HG03354 (cell line): ENCODE measurements at regions not wholly inside any gene's neighbourhood (a gene's known extent, or its start where the extent isn't known, plus 50 kb on each side); places are given as distances from the start of the nearest gene placed in this dataset.

ENCODE experiments used
- ATAC-seq: cut with Tn5 transposase; IDR thresholded peaks from one replicate; pipeline ENCODE4 v1.9.1; 2021; ENCODE audit warnings: mild to moderate bottlenecking; ENCODE audit not compliant: unreplicated experiment, poor library complexity, severe bottlenecking

DNA sequence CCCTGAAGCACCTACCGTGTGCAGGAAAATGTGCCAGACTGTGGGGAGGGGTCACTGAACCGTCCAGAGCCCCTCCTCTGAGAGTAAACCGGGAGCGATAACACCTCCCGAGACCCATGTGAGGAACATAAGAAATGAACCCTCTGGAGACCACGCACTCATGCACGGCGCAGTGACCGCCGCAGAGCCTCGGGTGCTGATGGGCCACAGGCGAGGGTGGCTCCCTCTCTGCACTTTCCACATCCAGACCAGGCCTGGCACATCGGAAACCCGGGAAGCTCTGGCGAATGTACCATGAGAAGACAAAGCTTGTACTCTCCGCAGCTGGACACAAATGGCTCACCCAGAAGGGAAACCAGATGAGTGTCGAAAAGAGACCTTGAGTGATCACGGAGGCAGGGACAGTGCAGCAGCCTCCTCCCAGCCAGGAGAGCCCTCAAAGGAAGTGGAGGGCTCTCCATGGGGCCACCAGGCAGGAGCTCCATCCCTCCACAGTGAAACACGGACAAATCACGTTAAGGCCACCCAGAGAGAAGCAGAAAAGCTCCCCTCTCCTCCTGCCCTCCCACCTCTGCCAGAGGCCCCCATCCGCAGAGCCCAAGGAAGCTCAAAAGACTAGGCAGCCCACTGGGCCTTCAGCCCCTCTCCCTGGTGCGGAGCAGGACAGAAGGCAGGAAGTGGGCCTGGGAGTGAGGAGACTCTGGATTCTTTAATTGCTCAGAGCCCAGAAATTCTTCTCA lies 178.1 kb upstream of the PPP2R2D start:
- no peak for ATAC-seq

DNA sequence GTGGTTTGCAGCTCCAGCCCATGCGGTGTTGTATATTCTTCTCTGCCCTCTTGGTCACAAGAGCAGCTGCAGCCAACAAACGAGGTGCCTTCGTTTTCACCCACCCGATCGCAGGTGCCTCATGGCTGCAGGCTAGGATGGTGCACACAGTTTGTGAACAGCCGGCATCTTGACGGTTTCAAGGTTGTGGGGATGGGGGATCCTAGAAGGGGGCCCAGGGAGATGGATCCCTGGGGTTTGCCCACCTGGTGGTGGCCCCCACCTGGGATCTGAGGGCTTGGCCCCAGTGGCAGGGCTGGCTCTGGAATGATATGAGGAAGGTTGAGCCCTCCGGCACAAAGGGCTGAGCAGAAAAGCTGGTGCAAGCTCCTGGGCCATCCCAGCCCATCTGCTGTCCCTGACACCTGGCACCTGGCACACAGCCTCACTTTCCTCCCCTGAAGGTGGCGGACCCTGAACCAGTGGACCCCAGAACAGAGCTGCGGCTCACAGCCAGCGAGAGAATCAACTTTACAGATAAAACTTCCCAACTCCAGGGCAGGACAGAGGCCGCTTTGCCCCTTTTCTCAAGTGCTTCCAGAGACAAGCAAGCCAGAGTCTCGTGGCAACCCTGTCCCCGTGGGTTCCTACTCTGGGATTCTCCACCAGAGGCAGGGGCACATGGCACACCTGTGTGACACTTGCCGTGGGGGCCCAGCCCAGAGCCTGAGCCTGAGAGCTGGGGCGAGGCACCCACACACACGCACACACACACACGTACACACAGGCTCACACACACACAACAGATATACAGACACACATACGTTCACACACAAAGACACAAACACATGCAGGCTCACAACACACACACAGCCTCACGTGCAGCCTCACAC lies 177.3 kb upstream of the PPP2R2D start:
- no peak for ATAC-seq

DNA sequence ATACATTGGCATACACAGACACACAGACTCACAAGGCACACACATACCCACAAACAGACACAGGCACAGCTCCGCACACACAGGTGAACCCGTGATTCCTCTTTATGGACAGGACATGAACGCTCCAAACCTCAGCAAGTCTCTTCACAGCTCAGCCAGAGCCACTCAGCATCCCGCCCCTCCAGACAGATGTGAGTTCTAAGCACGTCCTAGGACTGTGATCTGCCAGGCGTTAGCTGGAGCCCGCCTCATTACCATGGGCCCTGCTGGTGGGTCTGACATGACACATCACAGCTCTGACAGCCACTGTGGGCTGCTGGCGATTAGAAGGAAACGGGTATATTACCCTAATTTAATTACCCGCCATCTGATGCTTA lies 176.7 kb upstream of the PPP2R2D start:
- no peak for ATAC-seq

DNA sequence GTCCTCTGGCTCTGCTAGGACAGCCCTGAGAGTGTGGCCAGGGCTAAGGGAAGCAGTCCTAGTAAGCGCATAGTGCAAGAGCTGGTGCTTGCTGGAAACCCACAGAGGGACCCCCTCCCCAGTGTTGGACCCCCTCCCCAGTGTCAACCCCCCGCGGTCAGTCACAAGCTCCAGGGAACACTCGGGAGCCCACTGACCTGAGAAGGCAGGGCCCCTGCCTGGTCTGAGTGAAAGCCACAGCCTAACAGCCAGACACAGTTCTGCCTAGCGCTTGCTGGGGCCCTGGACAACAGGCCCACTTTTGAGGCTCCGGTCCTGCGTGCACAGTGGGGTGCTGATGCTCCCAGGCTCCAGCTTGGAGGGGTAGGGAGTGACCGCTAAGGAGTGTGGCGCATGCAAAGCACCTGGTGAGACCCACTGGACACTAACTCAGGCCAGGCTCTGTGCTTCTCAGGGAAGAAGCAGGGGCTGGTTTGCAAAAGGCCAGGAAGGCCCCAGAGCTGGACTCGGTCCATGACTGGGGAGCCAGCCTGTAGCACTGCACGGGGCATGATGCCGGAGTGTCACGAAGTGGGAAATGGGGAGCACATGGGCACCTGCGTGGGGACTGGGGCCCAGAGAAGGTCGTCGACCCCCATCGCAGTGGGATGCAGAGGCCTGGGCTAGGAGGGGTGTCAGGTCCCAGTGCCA lies 175.8 kb upstream of the PPP2R2D start:
- ATAC-seq, result no peak

DNA sequence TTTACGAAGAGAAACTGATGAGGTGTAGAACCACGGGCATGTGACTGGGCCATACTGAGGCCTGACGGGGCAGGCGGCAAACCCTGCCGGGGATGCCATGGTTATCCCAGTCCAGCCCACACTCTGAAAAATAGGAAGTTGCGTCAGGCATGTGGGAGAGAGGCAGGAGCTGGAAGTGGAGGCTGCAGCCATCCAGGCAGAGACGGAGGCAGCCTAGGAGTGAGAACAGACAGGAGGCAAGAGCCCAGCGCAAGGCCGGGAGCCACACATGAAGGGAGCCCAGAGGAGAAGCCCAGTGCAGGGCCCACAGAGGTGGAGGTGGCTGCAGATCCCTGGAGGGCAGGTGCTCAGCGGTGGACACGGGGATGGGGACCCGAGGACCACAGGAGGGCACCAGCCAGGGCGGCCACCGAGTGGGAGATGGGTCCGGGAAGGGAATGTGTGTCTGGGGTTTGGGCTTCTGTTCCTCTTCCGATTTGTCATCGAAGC lies 175.2 kb upstream of the PPP2R2D start:
- ATAC-seq, result no peak

DNA sequence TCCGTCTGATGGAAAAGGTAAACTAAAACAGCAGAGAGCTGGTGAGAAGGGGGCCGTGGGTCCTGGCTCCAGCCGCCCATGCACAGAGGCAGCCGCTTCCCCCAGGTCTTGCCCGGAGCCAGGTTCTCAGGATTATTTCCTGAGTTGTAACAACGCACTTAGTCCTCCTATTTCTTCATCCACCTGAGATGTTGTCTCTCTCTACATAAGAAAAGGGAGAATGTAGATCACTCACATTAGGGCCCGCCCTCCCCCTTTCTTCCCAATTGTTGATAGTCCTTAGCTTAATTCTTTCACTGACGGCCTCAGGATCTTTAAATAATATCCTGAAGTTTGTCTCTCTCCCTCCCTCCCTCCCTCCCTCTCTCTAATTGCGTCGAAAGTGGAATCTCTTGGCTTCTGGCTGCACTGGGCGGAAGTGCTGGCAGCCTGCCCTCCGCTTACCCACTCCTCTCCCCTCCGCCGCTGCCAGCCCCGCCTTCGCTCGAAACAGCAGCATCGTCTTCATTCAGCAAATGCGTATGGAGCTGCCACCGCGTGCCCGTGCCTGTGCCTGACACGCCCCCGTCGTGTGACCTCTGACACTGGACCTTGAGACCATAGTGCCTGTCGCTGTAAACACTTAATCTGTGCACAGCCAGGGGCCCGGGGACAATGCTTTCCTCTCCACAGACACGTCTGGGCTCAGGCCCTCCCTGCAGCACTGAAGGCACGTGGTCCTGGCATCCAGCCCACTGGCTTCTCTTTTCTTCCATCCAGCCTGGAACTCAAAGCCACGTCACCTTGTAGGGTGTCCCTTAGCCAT lies 174.5 kb upstream of the PPP2R2D start:
- no peak for ATAC-seq

DNA sequence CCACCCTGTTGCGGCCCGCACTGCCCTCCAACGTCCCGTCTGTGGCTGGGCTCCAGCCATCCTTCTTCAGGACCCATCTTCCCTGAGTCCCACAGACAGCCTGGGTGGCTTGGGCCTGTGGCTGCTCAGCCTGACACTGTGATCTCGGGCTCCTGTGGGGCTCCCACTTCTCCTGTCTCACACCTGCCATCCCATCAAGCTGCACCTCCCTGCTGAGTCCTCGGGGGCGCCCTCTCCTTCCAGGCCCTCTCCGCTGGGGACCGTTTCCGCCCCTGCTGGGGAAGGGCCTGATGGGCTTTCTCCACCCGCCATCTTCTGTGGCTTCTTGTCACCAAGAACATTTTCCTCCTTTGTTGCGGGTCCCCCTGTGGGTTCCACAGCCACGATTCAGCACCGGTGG lies 173.8 kb upstream of the PPP2R2D start:
- ATAC-seq, result no peak

DNA sequence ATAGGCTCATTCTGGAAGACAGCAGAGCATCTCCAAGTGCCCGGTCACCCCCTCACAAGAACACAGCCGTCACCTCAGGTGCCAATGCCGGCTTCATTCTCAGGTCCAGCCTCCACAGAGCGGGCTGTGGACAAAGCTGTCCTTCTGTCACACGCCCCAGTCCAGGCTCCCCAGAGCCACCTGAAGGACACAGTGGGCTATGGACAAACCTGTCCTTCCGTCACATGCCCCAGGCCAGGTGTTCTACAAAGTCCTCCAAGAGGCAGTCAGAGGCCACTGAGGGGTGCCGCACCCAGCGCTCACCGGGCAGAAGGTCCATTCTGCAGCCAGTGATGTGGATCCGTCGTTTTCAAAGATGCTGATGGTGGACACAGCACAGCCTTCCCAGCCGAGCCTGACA lies 173.2 kb upstream of the PPP2R2D start:
- ATAC-seq, result no peak

DNA sequence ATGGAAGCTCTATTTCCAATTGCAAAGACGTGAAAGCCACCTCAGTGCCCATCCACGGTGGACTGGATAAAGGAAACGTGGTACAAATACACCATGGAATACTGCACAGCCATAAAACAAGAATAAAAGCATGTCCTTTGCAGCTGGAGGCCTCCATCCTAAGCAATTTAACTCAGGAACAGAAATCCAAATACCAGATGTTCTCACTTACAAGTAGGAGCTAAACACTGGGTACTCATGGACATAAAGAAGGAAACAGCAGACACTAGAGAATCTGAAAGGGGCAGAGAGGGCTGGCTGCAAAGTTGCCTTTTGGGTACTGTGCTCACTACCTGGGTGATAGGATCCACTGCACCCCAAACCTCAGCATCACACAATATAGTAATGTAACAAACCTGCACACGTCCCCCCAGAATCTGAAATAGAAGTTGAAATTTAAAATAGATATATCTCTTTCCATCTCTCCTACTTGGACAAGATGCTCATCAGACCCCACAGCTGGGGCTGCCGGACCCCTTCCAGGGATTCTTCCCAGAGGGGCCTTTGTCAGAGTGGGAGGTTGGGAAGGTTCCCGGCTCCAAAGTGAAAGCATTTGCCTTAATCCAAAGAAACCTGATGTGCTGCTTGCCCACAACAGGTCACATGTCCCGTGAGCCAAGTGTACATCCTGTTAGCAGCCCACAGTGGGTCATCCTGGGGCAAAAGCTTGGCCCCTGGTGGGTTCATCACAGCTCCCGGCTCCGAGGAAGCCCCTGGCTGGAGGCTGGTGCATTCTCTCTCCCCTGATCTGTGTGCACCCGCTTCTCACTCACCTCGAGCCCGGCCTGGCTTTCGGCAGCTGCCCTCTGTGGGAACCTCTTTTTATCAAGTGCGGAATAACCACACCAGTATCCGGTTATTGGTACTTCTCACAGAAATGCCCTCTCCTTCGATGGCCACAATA lies 172.3 kb upstream of the PPP2R2D start:
- no peak for ATAC-seq

DNA sequence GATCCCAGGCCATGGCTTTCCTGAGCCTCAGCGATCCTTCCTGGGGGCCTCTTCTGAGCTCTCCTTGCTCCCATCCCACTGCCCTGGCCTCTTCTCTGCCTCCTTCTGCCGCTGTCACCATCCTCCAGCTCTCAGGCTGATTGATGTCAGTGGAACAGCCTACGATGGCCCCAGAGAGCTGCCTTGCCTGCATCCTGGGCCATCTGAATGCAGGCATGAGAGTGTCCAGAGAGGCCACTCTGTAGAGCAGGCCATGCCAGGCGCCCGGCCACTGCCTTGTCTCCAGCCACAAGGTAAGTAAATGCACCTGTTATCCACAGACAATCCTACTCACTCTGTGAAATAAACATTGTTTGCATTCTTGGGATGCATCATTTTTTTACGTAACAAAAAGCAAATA lies 171.4 kb upstream of the PPP2R2D start:
- no peak for ATAC-seq

DNA sequence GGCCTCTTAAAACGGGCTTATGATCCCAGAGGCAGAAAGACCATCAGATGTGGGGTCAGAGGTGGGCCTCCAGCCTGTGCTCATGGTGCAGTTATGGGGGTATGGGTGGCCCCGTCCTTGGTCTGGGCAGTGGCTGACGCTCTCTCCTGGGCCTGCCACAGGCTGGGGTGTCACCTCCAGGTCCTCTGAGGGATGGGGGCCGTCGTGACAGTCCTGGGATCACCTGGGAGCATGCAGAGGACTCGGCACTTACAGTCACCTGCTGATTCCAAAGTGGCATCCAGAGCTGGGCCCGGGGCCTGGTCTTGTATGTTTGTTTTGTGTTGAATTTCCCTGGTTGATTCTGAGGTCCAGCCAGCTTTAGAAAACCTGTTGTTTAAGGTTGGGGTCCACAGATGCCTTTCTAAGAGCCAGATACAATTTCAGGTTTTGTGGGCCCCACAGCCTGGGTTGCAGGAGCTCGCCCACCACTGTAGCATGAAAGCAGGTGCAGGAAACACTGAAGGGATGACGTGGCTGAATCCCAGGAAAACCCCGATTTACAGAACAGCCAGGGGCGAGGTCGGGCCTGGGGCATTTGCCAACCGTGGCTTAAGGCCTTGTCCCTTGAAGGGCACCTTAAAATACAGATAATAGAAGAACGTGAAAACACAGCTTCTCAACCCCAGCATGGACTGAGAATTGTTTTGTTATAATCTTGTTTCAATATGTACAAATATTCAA lies 170.7 kb upstream of the PPP2R2D start:
- ATAC-seq, result no peak

DNA sequence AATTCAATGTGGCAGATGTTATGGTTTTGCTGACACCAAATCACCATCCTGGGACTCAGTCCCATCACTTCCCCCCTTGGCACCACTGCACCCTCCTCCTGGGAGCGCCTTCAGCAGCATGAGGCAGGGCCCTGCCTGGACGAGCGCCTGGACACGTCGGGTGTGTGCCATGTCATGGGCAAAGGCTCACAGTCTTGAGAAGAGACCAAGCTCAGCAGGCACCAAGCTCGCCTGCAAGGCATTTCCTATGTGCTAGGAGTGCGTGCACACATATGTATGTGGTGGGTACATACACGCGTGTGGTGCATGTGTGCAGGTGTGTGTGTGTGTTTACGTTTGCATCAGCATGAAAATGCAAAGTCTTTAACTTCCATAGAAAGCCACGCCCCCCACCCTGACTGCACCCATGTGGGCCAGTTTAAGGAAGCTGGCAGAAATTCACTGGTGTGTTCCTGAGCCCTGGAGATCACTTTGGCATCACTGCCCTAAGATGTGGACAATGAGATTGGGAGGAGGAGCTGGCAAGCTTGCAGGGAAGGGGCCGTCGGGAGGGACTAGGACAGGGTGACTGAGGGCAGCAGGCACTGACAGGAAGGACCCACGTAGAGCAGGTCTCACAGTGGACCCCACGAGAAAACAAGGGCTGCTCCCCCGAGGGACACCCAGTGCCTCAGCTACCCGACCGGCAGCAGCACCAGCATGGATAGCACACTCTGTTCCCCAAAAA lies 169.9 kb upstream of the PPP2R2D start:
- no peak for ATAC-seq

DNA sequence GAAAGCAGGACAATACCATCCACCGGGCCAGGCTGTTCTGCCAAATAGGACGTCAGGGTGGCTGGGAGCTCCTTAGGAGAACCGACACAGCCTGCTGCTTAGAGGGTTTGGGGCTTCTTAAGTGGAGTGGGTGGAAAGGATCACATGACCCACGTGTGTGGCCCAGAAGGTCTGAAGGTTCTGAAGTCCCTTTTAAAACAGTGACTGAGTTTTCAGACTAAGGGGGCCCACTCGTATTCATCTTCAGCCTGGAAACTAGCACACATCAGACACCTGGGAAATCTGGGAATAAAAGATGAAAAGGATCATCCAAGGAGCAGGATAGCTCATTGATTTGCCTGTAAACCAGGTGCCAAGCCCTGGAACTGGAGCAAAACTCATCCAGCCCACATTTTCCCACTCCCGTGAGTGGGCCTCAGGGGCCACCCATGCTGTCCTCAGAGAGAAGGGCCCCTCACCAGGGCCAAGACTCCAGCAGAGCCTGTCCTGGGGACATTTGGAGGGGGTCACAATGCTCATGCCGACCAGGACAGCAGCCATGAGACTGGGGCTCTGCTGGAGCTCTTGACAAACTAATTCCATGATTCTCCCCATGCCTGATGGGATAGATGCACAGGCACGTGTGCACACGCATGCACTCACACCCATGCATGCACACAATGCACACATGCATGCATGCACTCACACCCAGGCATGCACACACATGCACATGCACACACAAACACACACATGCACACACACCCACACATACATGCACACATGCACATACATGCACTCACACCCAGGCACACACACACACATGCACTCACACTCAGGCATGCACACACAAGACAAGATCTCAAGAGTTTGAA lies 168.8 kb upstream of the PPP2R2D start:
- ATAC-seq, result no peak

DNA sequence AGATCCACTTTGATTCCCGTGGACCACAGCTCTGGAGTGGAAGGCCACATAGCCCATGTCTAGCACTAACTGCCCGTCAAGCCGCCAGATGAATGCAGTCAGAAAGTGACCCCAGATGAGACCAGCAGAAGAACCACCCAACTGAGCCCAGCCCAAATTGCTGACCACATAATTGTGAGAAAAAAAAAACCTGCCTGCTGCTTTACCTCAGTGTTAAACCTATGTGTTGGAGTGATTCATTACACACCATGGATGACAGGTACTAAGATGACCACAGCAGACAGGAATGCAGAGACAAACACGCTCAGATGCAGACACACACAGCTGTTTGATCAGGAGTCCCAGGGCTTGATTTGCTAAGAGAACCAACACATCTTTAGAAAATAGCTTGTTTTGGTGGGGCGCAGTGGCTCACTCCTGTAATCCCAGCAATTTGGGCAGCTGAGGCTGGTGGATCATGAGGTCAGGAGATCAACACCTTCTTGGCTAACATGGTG lies 168.1 kb upstream of the PPP2R2D start:
- ATAC-seq, result no peak

DNA sequence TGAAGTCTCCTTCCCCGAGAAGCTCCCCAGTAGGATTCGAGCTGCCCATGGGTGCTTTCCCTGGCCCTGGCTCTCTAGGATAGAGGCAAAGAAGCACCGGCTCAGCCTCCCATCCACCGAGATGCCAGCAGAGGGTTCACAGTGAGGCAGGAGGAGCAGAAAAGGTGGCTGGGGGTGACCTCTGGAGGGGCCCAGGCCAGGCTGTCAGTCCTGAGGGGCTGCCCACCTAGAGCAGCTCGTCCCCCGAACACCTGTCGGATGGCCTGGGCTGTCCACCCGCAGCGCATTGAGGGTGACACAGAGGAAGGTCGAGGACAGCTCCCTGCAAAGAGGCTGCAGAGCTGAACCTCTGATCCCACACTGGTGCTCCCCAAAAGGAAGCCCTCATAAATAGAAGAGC lies 167.2 kb upstream of the PPP2R2D start:
- no peak for ATAC-seq

DNA sequence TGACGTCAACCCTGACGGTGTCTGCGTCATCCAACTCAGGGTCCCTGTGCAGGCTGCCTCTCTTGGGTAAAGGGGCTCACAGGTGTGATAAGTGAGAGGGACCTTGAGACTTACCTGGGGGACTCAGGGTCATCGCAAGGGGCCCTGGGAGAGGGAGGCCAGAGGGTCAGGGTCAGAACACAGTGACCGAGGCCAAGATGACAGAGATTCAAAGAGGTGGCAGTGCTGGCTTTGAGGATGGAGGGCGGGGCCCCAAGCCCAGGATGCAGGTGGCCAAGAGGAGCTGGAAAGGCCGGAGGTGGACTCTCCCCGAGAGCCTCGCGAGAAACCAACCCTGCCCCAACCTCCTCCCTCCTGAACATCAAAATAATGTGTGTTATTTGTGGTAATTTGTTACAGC lies 165.2 kb upstream of the PPP2R2D start:
- no peak for ATAC-seq
